ENCODE measurements at regions not wholly inside any gene's neighbourhood (a gene's known extent, or its start where the extent isn't known, plus 50 kb on each side); places are given as distances from the start of the nearest gene placed in this dataset.
"Not testable (repeated sequence)": the region's sequence is repeated elsewhere in the genome, so short reads cannot be mapped to it uniquely, and the experiment has no call there.

DNA sequence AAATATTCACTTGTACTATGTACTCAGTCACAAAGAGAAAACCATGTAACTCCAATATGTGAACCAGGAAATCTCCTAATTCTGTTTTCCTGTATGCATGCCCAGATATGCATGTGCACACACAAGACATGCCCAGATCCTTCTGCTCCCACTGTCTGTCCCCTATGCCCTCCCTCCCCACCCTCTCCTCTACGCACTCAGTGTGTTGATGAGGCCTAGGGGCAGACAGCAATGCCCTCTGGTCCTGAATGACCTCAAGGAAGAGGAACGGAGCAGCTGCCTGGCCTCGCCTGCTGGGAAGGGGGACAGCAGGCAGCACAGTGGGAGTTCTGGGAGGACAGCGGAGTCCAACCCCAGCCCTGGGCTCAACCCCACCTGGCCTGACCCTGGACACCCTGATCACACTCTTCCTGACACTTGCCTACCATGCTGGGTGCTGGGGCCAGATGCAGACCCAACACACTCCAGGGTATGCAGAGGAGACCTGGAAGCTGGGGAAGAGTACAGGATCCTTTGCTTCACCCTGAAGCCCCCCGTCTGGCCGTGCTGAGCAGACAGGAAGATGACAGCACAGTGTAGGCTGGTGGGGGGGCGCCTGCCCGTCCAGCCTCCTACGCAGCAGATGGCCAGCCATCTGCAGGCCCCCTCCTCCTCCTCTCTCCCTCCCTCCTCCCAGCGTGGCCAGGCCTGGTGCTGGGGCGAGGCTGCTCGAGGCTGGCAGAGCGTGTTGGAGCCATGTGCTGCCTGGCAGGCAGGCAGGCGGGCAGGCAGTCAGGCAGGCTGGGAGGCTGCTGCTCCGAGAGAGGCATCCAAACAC lies 106.6 kb upstream of the NCOR2 start:
- no peaks in the 10 kb centered on the region for H3K36me3 ChIP-seq (ENCODE audit: control insufficient read depth in 2 of 2, insufficient read depth in 2 of 2, low read length in 2 of 2)
- no peaks in the 10 kb centered on the region for H3K9me3 ChIP-seq (ENCODE audit: control insufficient read depth in 2 of 2, low read length in 2 of 2)
- H3K4me1 ChIP-seq (ENCODE audit: control insufficient read depth in 2 of 2, insufficient read depth in 2 of 2, low read length in 2 of 2): peaks cover 3 to 7% of the 10 kb centered on the region in 2 donors
- H3K27ac ChIP-seq (ENCODE audit: low read depth in 2 of 2, low read length in 2 of 2): no peak overlapping the region
- H3K4me3 ChIP-seq (ENCODE audit: low read length in 2 of 2): no peak overlapping the region
- H3K27me3 ChIP-seq (ENCODE audit: control insufficient read depth in 2 of 2, insufficient read depth in 2 of 2, low read length in 2 of 2): no peaks in the 10 kb centered on the region
- no peak overlapping the region for H3K9ac ChIP-seq (ENCODE audit: low read depth in 1 of 2, low read length in 2 of 2)

DNA sequence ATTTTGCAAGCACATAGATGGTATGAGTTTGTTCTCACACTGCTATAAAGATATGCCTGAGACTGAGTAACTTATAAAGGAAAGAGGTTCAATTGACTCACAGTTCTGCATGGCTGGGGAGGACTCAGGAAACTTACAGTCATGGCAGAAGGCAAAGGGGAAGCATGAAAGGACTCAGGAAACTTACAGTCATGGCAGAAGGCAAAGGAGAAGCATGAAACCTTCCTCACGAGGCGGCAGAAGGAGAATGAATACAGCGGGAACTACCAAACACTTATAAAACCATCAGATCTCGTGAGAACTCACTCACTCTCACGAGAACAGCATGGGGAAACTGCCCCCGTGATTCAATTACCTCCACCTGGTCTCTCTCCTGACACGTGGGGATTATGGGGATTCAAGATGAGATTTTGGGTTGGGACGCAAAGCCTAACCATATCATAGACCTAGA lies 101.9 kb upstream of the NCOR2 start:
- H3K9ac ChIP-seq (ENCODE audit: low read depth in 1 of 2, low read length in 2 of 2); H3K36me3 ChIP-seq (ENCODE audit: control insufficient read depth in 2 of 2, insufficient read depth in 2 of 2, low read length in 2 of 2); H3K27me3 ChIP-seq (ENCODE audit: control insufficient read depth in 2 of 2, insufficient read depth in 2 of 2, low read length in 2 of 2); H3K27ac ChIP-seq (ENCODE audit: low read depth in 2 of 2, low read length in 2 of 2); H3K4me3 ChIP-seq (ENCODE audit: low read length in 2 of 2); H3K9me3 ChIP-seq (ENCODE audit: control insufficient read depth in 2 of 2, low read length in 2 of 2); H3K4me1 ChIP-seq (ENCODE audit: control insufficient read depth in 2 of 2, insufficient read depth in 2 of 2, low read length in 2 of 2): not testable (repeated sequence)

DNA sequence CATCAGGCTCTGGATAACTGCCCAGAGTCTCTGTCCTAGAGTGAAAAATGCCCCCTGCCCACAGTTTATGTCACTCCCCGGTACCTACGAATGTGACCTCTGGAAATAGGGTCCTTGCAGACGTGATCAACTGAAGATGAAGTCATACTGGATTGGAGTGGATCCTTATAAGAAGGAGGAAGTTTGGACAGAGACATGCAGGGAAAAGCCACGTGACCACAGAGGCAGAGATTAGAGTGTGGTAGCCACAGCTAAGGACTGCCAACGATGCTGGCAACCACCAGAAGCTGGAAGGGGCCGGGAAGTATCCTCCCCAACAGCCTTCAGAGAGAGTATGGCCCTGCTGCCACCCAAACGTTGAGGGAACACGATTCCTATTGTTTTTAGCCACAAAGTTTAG lies 101.2 kb upstream of the NCOR2 start:
- peaks cover 4 to 5% of the 10 kb centered on the region in 2 donors for H3K9me3 ChIP-seq (ENCODE audit: control insufficient read depth in 2 of 2, low read length in 2 of 2)
- H3K27ac ChIP-seq (ENCODE audit: low read depth in 2 of 2, low read length in 2 of 2): no peak overlapping the region
- H3K4me3 ChIP-seq (ENCODE audit: low read length in 2 of 2): no peak overlapping the region
- H3K9ac ChIP-seq (ENCODE audit: low read depth in 1 of 2, low read length in 2 of 2): no peak overlapping the region
- peaks cover 3 to 4% of the 10 kb centered on the region in 2 donors for H3K4me1 ChIP-seq (ENCODE audit: control insufficient read depth in 2 of 2, insufficient read depth in 2 of 2, low read length in 2 of 2)
- no peaks in the 10 kb centered on the region for H3K27me3 ChIP-seq (ENCODE audit: control insufficient read depth in 2 of 2, insufficient read depth in 2 of 2, low read length in 2 of 2)
- no peaks in the 10 kb centered on the region for H3K36me3 ChIP-seq (ENCODE audit: control insufficient read depth in 2 of 2, insufficient read depth in 2 of 2, low read length in 2 of 2)

DNA sequence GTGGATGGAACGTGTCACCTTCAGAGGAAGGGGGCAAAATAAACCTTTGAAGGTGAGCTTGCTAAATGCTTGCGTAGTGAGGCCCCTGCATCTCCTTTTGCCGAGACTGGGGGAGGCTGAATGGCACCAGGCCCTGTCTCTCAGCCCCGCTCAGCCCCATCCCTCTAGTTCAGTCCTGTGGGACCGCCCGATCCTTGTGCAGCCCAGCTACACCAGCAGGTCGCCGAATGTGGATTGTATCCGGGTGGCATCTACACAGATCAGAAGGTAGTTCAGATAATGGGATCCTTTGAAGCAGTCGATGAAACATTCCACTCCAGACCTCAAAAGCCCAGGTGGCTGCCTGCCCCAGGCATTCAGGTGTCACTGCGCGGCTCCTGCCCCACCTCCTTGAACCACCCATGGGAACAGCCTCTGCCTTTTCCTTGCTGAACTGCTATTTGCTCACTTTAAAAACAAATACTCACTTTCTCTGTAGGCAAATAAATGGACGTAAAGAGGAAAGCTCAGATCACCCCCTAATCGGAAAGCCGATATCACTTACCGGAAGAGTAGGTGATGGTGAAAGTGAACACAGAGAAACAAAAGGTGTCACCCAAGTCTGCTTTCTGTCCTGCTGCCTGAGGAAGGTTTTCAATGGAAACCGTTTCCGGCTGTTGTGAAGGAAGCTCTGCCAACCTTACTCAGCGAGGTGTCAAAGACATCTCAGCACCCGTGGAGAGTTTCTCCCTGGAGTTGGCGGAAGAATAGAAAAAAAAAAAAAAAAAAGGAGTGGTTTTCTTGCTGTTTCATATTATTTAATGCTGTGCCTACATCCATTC lies 100.3 kb upstream of the NCOR2 start:
- H3K9me3 ChIP-seq (ENCODE audit: control insufficient read depth in 2 of 2, low read length in 2 of 2): peaks cover 4 to 5% of the 10 kb centered on the region in 2 donors
- H3K9ac ChIP-seq (ENCODE audit: low read depth in 1 of 2, low read length in 2 of 2): no peak overlapping the region
- H3K4me3 ChIP-seq (ENCODE audit: low read length in 2 of 2): no peak overlapping the region
- H3K4me1 ChIP-seq (ENCODE audit: control insufficient read depth in 2 of 2, insufficient read depth in 2 of 2, low read length in 2 of 2): peaks cover 3 to 4% of the 10 kb centered on the region in 2 donors
- H3K36me3 ChIP-seq (ENCODE audit: control insufficient read depth in 2 of 2, insufficient read depth in 2 of 2, low read length in 2 of 2): no peaks in the 10 kb centered on the region
- H3K27me3 ChIP-seq (ENCODE audit: control insufficient read depth in 2 of 2, insufficient read depth in 2 of 2, low read length in 2 of 2): no peaks in the 10 kb centered on the region
- H3K27ac ChIP-seq (ENCODE audit: low read depth in 2 of 2, low read length in 2 of 2): no peak overlapping the region

DNA sequence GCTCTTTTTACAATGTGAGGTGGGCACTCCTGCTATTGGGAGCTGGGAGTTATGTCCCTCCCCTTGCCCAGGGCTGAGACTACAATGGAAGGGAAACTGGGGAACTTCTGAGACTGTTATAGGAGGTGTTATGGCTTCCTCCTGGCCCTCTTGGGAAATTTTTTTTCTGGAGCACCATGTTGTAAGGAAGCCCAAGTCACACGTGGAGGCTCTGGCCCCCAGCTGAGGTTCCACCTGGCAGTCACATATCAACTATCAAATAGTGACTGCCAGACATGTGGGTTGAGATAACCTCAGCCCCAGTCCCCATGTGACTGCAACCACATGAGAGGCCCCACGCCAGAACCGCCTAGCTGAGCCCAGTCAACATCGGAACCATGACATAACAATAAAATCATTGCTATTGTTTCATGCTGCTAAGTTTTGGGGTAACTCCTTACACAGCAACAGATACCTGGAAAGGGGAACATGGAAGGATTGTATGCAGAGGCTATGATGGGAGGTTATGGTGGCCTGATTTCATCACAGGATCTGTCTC lies 99.4 kb upstream of the NCOR2 start:
- Histone ChIP-seq H3K27ac (ENCODE audit: low read depth in 2 of 2, low read length in 2 of 2) (no peak overlapping the region), H3K36me3 (ENCODE audit: control insufficient read depth in 2 of 2, insufficient read depth in 2 of 2, low read length in 2 of 2) (no peaks in the 10 kb centered on the region), H3K4me3 (ENCODE audit: low read length in 2 of 2) (no peak overlapping the region), H3K4me1 (ENCODE audit: control insufficient read depth in 2 of 2, insufficient read depth in 2 of 2, low read length in 2 of 2) (peaks cover 3 to 4% of the 10 kb centered on the region in 2 donors), H3K9ac (ENCODE audit: low read depth in 1 of 2, low read length in 2 of 2) (no peak overlapping the region), H3K27me3 (ENCODE audit: control insufficient read depth in 2 of 2, insufficient read depth in 2 of 2, low read length in 2 of 2) (no peaks in the 10 kb centered on the region), H3K9me3 (ENCODE audit: control insufficient read depth in 2 of 2, low read length in 2 of 2) (peaks cover 4 to 5% of the 10 kb centered on the region in 2 donors)

DNA sequence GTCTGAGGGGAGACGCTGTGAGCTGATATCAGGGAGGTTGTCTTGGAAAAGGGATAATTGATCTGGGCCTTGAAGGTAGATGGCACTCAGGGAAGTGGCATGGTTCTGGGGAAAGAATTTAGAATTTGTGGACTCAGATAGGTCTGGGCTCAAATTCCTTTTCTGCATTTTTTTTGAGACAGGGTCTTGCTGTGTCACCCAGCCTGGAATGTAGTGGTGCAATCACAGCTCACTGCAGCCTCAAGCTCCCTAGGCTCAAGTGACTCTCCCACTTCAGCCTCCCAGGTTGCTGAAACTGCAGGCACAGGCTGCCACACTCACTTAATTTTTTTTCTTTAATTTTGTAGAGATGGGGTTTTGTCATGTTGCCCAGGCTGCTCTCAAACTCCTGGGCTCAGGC lies 98.1 kb upstream of the NCOR2 start:
- Histone ChIP-seq H3K9me3 (ENCODE audit: control insufficient read depth in 2 of 2, low read length in 2 of 2) (peaks cover 4 to 5% of the 10 kb centered on the region in 2 donors), H3K27ac (ENCODE audit: low read depth in 2 of 2, low read length in 2 of 2) (no peak overlapping the region), H3K9ac (ENCODE audit: low read depth in 1 of 2, low read length in 2 of 2) (no peak overlapping the region), H3K36me3 (ENCODE audit: control insufficient read depth in 2 of 2, insufficient read depth in 2 of 2, low read length in 2 of 2) (no peaks in the 10 kb centered on the region), H3K4me3 (ENCODE audit: low read length in 2 of 2) (no peak overlapping the region), H3K4me1 (ENCODE audit: control insufficient read depth in 2 of 2, insufficient read depth in 2 of 2, low read length in 2 of 2) (peaks cover 3 to 4% of the 10 kb centered on the region in 2 donors), H3K27me3 (ENCODE audit: control insufficient read depth in 2 of 2, insufficient read depth in 2 of 2, low read length in 2 of 2) (no peaks in the 10 kb centered on the region)

DNA sequence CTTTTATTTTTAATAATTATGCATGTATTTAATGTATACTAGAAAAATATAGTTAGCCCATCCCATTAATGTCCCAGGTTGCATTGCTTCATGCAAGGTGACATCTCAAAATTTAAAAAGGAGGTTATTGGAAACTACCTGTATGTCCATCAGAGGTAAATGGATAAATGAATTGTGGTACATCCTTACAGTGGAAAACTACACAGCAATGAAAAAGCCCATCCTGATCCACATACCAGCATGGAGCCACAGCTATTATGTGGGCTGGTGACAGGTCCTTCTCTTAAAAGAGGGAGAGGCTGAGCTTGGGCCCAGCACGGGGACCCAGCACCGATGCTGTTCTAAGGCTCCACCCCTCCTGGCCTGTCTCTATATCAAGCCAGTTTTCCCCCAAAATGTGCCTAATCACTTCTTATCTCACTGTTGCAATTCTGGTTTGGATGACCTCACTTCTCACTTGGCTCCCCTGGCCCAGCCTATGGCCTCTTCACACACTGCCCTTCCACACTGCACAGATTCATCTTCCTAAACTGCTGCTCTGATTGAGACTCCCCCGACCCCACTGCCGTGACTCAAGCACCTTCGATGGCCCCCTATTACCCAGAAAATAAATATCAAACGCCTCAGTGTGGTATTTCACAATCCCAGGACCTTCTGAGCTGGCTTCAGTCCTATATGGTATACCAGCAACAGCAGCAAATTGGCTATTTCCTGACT lies 97.1 kb upstream of the NCOR2 start:
- H3K4me1 ChIP-seq (ENCODE audit: control insufficient read depth in 2 of 2, insufficient read depth in 2 of 2, low read length in 2 of 2): peaks cover 3 to 4% of the 10 kb centered on the region in 2 donors
- no peak overlapping the region for H3K9ac ChIP-seq (ENCODE audit: low read depth in 1 of 2, low read length in 2 of 2)
- no peaks in the 10 kb centered on the region for H3K27me3 ChIP-seq (ENCODE audit: control insufficient read depth in 2 of 2, insufficient read depth in 2 of 2, low read length in 2 of 2)
- no peak overlapping the region for H3K27ac ChIP-seq (ENCODE audit: low read depth in 2 of 2, low read length in 2 of 2)
- no peaks in the 10 kb centered on the region for H3K36me3 ChIP-seq (ENCODE audit: control insufficient read depth in 2 of 2, insufficient read depth in 2 of 2, low read length in 2 of 2)
- peaks cover 4 to 5% of the 10 kb centered on the region in 2 donors for H3K9me3 ChIP-seq (ENCODE audit: control insufficient read depth in 2 of 2, low read length in 2 of 2)
- H3K4me3 ChIP-seq (ENCODE audit: low read length in 2 of 2): no peak overlapping the region

DNA sequence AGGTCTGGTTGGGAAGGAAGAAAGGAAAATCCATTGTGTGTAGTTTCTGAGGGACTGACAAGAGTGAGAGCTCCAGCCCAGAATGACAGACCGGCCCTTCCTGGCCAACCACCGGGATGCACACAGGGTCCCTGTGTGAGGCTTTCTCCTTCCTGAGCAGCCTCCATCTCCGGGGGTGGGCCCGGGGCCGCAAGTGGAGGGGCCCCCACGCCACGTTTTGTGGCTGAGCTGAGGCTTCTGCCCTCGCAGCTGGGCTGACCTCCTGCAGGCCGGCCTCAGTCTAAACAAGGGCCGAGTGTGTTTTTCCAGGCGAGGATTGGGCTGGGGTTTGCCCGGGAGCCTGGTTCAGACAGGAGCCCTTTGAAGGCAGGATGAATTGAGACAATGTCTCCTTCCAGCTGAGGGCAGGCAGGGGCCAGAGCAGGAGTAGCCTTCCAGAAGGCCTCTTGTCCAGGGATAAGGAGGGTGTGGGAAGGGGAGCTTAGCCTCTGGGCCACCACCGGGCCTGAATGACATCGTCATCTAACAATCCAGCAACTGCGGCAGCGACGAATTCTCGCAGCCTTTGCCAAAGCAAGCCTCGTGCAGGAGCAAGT lies 96.5 kb upstream of the NCOR2 start:
- Histone ChIP-seq H3K9ac (ENCODE audit: low read depth in 1 of 2, low read length in 2 of 2) (no peak overlapping the region), H3K36me3 (ENCODE audit: control insufficient read depth in 2 of 2, insufficient read depth in 2 of 2, low read length in 2 of 2) (no peaks in the 10 kb centered on the region), H3K27me3 (ENCODE audit: control insufficient read depth in 2 of 2, insufficient read depth in 2 of 2, low read length in 2 of 2) (no peaks in the 10 kb centered on the region), H3K4me3 (ENCODE audit: low read length in 2 of 2) (no peak overlapping the region), H3K9me3 (ENCODE audit: control insufficient read depth in 2 of 2, low read length in 2 of 2) (peaks cover 4 to 5% of the 10 kb centered on the region in 2 donors), H3K4me1 (ENCODE audit: control insufficient read depth in 2 of 2, insufficient read depth in 2 of 2, low read length in 2 of 2) (peaks cover 3 to 4% of the 10 kb centered on the region in 2 donors), H3K27ac (ENCODE audit: low read depth in 2 of 2, low read length in 2 of 2) (no peak overlapping the region)

DNA sequence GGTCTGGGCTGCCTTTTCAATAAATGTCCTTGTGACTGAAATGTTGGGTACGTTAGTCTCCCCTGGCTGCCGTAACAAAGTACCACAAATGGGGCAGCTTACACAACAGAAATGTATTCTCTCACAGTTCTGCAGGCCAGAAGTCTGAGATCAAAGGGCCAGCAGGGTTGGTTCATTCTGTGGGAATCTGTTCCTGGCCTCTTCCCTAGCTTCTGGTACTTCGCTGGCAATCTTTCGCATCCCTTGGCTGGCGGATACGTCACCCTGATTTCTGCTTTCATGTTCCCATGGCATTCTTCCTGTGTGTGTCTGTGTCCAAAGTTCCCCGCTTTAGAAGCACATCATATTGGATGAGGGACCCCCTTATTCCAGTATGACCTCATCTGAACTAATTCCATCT lies 95.8 kb upstream of the NCOR2 start:
- peaks cover 3 to 4% of the 10 kb centered on the region in 2 donors for H3K4me1 ChIP-seq (ENCODE audit: control insufficient read depth in 2 of 2, insufficient read depth in 2 of 2, low read length in 2 of 2)
- H3K36me3 ChIP-seq (ENCODE audit: control insufficient read depth in 2 of 2, insufficient read depth in 2 of 2, low read length in 2 of 2): no peaks in the 10 kb centered on the region
- no peak overlapping the region for H3K27ac ChIP-seq (ENCODE audit: low read depth in 2 of 2, low read length in 2 of 2)
- H3K4me3 ChIP-seq (ENCODE audit: low read length in 2 of 2): no peak overlapping the region
- H3K9ac ChIP-seq (ENCODE audit: low read depth in 1 of 2, low read length in 2 of 2): no peak overlapping the region
- no peaks in the 10 kb centered on the region for H3K27me3 ChIP-seq (ENCODE audit: control insufficient read depth in 2 of 2, insufficient read depth in 2 of 2, low read length in 2 of 2)
- H3K9me3 ChIP-seq (ENCODE audit: control insufficient read depth in 2 of 2, low read length in 2 of 2): peaks cover 4 to 5% of the 10 kb centered on the region in 2 donors
